DLD1 (cell line): ENCODE measurements at regions not wholly inside any gene's neighbourhood (a gene's known extent, or its start where the extent isn't known, plus 50 kb on each side); places are given as distances from the start of the nearest gene placed in this dataset.
"Not testable (repeated sequence)": the region's sequence is repeated elsewhere in the genome, so short reads cannot be mapped to it uniquely, and the experiment has no call there.

Experiments used
- in situ Hi-C: cut with HindIII; loops from 2 replicates; pipeline ENCODE4 v1.10.0; 2017; ENCODE audit warnings: low sequenced_read_pairs

DNA sequence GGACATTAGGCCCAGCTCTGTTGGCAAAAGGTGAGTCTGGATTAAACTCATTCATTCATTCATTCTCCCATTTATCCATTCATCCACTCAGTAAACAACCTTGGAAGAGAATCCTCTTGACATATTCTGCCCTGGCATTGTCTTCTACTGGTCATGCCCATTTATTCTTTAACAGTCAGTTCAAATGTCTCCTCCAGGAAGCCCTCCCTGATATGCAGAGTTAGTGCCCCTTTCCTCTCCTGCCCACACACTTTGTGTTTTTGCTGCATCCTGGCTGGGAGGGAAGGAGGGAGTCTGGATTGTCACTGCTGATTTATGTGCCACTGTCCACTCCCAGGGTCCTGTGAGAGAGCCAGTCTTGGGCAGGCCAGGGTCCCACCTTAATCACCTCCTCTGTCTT, 600.3 kb downstream of the MATN1 start:
- in situ Hi-C loops: no loop called here

DNA sequence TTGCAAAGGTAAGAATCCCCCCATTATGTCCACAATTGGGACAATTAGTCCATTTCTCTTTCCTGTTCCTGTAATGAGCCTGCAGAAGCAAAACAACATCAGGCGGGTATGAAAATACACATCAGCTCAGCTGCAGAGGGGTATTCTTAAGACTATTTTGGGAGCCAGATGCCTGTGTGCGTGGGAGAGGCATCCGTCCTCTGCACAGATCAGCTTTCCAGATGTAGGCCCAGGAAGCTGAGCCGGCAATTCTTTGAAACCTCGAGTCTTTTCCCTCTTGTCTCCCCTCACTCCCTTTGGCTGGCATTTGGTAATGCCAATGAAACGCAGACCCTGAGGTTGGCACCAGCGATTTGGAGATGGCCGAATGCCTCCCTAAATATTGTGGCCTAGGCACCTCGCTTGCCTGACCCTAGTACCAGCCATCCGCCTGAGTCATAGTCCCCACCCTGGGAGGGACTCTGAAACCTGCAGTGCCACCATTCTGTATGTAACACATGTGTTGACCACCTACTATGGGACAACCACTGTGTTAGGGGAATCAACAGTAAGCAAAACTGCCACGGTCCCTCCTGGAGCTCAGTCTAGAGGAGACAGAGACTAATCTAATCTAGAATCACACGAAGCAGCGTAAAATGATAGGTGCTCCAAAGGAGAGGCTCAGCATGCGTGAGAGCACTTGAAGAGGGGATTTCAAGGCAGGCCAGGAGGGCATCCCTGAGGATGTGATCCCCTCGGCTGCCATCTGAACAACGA, 603.0 kb downstream of the MATN1 start:
- in situ Hi-C loops: no loop called here

DNA sequence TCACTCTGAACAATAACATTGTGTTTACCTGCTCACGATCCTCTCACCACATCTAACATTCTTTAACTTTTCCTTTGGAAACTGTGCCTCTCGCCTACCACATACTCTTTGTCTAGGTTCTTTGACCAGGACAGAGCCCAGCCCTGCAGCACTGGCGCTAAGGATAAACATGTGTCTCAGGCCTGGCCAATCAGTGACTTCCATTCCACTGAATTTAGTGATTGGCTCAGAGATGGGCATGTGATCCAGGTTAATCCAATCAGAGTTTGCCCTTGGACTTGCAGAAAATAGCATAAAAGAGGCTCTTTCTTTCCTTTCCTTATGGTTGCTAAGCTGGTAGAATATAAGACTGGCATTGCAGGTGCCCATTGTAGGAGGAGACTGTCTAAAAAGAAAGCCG, 605.7 kb downstream of the MATN1 start:
- in situ Hi-C loops: no loop called here

DNA sequence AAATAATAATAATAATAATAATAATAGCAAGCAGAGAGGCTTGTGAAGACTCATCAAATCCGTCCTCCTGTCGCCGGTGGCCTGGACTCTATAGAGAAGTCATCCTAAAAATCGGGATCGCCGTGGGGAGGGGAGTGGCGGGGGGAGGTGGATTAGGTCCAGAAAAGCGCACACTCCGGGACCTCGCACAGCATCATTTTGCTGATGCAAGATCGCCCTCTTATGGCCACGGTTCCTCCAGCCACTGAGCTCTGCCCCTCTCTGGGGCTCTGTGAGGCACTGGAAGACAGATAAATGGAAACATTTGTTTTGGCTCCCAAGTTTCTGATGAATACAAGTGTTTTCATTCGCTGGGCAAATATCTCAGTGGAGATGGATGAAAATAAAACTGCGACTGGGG, 612.0 kb downstream of the MATN1 start:
- in situ Hi-C loops: no loop called here

DNA sequence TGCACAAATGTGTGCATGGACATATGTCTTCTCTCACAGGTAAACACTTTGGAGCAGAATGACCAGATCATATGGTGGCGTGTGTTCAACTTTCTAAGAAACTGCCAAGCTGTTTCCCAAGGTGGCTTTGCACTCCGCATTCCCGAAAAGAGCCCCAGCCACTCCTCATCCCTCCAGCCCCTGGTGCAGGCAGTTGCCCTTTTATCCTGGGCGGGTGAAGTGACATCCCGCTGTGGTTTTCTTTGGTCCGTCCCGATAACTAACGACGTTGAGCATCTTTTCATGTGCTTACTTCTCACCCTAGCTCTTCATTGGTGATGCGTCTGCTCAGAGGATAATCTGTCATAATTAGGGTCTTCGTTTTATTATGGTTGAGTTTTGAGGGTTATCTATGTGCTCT, 612.5 kb downstream of the MATN1 start:
- in situ Hi-C loops: no loop called here

DNA sequence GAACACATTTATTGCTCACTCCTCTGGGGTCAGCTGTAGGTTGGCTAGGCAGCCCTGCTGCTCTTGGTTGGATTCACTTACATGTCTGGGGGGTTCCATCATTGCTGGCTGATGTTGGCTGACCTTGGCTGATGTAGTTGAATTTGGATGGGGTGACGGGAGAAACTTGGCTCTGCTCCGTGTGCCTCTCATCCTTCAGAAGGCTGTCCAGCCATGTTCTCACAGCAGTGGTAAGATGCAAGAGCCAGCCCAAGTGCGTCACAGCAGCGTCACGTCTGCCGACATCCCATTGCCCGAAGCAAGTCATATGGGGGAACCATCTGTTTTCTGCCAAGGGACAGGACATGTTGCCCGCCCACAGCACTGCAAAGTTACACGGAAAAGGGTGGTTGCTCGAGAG, 613.5 kb downstream of the MATN1 start:
- in situ Hi-C loops: no loop called here

DNA sequence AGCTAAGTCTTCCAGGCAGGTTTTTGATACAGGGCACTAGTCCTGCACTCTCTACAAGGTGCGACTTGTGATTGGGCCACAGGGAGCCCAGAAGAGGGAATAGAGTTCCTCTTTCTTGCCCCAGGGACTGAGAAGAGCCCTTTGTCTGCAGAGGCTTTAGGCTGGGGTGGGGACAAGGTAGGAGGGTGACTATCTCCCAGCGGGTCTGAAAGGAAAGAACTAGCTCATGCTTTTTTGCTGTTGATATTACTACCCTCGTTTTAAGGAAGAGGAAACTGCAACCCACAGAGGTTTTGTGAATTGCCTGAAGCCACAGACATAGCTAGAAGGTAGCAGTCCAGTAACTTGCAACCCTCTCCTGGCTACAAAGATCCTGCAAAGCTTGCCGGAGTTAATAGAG, 615.2 kb downstream of the MATN1 start:
- in situ Hi-C loops: no loop called here

DNA sequence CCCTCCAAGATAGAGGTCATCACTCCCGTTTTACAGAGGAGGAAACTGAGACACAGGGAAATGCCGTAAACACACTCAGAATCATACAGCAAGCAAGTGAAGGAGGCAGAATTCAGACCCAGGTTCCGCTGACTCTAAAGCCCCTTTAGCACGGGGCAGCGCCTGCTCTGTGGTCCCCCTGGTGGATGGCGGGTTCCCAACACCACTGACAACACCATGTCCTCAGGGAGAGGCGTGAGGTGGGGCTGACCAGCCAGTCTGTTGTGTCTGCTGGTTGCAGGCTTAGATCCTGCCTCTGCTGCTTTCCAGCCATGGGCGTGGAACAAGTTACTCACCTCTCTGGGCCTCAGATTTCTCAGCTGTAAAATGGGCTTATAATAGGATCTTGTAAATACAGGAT, 617.3 kb downstream of the MATN1 start:
- in situ Hi-C loops: no loop called here

DNA sequence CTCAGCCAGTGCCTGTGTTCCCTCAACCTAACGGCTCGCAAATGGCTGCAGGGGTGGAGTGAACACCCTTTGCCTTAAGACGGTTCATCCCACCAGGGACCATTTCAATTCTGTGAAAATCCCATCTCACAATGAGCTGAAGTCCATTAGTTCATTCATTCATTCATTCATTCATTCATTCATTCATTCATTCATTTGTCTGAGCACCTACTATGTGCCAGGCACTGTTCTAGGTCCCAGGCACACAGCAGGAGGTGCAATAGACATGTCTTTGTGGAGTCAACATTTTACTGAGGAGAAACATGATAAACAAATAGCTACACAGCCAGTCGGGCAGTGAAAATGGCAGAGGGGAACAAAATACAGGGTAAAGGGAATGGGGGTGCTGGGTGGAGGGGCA, 618.8 kb downstream of the MATN1 start:
- in situ Hi-C loops: no loop called here

DNA sequence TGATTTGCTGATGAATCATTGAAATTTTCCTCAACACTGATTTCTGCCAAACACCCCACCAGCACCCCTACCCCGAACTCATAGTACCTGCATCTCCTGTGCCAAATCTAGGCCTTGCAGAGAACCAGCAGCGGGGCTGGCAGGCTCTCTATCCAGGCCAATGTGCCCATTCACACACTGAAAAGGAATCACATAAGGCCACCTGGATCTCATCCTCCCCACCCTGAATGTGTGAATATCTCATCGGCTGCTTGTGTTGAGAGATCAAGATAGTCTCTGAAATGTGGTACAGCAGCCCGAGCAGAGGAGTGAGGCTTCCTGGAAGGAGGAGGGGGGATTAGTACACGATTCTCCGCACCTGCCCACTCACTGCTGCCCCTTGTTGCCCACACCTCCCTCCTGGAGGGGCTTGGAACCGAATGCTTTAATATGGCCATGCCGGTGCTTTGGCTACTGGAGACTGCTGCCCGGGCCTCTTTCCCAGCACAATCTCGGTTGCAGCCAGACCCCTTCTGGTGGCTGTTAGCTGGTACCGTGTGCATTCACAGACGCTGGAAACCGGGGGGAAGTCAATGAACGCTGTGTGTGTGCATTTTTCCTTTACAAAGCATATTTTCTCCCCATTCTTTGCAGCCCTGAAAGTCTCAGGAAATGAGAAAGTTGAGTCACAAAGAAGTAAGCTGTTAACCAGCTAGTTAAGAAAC, 619.5 kb downstream of the MATN1 start:
- in situ Hi-C loops: no loop called here

DNA sequence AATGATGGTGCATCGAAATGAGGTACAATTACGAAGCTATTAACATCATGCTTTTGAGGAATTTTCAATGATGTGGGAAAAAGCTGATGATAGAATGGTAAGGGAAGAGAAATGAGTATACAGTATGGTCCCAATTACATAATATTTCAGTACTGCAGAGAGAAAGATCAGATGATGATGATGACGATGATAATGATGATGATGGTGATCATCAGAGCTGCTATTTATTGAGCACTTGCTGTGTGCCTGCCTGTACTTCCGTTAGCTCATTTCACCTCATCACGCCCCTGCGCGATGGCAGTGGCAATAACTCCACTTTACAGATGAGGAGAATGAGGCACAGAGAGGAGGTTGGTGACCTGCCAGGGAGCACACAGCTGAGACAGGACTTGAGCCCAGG, 620.8 kb downstream of the MATN1 start:
- in situ Hi-C loops: no loop called here

DNA sequence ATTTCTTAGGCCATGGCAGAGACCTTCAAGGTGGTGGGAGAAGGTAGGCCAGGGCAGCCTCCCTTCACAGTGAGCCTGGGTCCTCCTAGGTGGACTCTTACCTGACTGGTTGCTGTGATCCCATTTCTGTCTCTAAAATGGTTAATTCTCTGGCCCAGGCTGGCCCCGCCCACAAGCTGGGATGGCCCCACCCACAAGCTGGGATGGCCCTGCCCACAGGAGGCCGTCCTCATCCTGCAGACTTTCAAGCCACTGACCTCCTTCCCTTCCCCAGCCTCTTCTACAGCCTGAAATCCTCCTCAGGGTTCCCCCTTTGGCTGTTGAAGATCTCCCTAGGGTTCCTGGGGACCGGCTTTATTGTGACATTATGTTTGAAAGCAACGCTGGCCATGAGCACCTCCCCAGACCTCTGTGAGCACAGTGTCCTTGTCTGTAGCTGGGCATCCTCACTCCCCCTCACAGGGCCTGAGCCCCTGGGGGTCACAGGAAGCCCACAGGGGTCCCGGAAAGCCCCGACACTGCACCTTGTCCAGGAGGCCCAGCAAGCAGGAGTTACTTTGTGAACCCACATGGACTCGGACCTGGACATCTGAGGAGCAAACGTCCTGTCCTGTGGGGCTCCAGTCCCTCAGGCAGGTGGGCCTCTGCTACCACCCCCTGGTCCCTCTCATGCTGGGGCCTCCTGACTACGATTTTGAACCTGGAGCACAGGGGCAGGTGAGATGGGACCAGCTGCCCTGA, 621.7 kb downstream of the MATN1 start:
- in situ Hi-C loops: no loop called here

DNA sequence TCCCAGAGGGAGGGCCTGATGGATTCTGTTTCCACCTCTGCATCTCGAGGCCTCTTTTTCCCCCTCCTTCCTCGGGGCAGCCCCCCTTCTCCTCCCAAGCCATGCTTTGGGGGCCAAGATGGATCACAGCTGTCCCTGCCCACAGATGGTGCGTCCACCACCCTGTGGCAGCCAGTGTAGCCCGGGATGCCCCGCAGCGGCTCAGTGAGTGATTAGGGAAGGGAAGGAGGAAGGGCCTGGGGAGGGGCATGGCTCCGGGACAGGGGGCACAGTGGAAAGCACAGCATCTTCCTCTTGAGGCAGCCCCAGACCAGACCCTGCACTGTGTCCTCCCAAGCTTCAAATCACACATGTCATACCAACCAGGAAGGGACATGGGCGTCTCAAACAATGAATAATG, 622.4 kb downstream of the MATN1 start:
- in situ Hi-C loops: no loop called here

DNA sequence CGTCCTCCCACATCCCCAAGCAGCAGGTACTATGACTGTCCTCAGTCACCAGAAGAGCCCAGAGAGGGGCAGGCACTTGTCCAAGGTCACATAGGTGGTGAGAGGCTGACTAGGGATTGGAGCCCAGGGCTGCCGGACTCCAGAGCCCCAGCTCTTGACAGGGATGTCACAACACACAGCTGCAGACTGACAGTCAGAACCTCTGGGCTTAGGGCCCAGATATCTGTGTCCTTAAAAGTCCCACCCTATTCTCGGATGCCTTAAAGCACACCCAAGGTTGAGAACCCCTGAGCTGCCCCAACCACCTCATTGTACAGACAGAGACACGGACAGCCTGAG, 622.9 kb downstream of the MATN1 start:
- in situ Hi-C loops: no loop called here

DNA sequence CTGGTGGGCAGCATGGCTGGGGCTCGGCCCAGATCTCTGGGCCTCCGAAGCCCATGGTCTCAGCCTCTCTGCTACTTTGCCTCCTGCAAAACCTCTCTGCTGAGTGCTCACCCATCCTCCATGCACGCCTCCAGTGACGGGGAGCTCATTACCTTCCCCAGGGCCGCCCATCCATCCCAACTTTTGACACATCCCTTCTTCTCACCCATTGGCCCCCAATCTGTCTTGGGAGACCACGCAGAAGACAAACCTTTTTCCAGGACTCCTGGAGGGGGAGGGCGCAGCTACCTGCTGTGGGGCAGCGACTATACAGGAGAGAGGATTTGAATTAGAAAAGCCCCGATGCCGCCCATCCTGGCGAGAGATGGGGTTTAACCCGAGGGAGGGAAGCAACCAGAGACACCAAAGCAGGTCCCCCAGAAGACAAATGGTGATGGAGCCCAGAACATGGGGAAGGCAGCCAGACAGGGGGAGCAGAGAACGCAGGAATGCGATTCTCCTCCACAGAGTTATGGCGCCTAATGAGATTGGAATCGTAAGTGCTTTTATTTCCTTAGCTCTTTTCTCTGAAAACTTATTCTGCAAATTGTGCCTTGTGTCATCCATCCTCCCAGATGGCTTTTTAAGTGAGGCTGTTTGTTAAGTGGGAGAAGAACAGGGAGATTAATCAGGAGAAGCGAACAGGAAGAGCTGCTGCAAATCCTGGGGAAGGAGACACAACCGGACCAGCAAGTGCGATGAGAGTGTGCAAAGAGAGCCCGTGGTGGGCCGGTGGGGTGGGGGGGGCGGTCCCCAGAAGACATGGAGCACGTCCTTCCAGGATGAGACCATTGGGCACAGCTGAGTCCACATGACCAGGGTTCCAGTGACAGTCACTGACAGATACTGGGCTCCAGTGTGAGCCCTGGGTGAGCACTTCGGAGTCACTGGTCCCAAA, 623.5 kb downstream of the MATN1 start:
- in situ Hi-C loops: no loop called here

DNA sequence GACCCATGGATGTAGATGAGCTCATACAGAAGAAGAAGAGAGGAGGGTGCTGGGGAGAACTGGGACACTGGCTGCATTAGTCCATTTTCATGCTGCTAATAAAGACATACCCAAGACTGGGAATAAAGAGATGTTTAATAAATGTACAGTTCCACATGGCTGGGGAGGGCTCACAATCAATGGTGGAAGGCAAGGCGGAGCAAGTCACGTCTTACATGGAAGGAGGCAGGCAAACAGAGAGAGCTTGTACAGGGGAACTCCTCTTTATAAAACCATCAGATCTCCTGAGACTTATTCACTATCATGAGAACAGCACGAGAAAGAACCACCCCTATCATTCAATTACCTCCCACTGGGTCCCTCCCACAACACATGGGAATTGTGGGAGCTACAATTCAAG, 625.5 kb downstream of the MATN1 start:
- in situ Hi-C loops: not testable (repeated sequence)

DNA sequence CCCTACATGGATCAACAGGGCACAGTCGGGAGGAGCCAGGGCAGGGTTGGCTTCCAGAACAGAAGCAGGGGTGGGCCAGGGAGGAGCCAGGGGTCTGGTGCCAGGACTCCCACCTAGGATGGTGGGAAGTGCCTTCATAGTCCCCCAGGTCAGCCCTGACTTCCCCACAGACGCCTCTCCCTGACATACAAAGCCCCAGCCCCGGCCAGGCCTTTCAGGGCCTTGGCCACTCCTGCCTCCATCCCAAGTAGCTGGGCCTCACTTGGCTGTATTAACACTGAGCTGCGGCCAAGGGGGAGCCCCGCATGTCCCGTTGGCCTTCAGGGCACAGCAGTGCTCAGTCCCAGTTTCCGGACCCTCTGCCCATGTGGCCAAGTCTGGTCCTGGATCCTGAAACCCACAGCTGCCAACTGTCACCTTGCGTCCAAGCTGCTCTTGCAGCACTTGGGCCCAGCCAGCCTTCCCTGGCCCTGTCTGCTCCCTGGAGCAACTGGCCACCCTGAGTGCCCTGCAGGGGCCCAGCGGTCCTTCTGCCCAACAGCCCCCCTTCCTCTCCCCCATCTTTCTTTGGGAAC, 627.8 kb downstream of the MATN1 start:
- in situ Hi-C loops: no loop called here

DNA sequence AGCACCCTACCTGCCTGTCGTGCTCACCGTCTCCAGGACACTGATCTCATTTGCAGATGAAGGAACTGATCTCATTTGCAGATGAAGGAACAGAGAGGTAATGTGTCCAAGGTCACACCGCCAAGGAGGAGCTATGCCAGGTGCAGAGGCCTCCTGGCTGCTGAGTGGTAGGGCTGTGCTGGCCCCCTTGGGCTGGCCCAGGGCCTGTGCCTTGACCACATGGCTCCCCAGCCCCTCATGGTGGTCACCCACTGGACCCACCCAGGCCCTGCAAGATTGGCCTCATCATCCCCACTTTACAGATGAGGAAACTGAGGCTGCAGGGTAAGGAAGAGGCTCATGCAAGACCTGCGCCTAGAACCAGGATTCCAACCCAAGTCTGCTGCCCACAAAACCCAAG, 628.3 kb downstream of the MATN1 start:
- in situ Hi-C loops: no loop called here

DNA sequence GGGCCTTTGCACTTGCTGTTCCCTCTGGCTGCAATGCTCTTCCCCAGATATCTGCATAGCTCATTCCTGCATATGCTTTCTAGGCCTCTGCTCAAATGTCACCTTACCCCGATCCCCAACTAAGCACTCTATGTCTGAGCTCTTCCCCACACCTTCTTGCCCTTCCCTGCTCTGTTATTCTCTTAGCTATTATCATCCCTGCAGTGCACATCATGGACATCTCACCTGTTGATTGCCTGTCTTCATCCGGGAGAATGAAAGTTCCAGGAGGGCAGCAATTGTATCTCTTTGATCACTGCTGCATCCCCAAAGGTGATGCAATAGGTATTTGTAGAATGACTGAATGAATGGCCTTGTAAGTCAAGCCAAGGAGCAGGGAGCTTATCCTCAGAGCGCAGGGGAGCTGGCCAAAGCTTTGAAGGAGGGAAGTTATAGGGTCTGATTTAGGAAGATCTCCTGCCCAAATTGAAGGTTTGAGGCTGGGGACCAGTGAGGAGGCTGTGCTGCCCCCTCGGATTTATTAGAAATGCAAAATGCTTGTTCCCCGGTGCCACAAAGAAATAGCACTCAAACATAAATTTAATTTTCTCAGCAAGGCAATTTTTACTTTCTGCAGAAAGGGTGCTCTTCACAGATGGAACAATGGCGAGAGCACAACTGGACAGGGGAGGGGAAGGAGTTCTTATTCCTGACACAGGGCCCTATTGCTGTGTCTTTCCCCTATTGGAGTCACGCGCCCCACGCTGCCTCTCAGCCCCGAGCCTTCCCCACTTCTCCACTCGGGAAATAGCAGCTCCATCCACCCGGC, 631.1 kb downstream of the MATN1 start:
- in situ Hi-C loops: no loop called here
